K562 (cell line): ENCODE measurements at regions not wholly inside any gene's neighbourhood (a gene's known extent, or its start where the extent isn't known, plus 50 kb on each side); places are given as distances from the start of the nearest gene placed in this dataset.

Experiments
- ATAC-seq: fragments of 200-7000 bp; cut with Tn5 transposase; 3 replicates; pipeline ENCODE4 v1.9.1; 2020; ENCODE audit warnings: moderate library complexity
- BruUV-seq: library from RNA; stranded (reverse); fragments of 400-500 nt; replicated peaks from 2 replicates; lab custom pipeline; 2021; lab: Mats Ljungman, UMichigan
- CTCF ChIA-PET: fragments of 300-600 bp; formaldehyde crosslinking; extraction: SDS; loops from one replicate; lab custom pipeline; 2021; ENCODE audit warnings: low intra/inter-chr PET ratio; lab: Yijun Ruan, JAX
- POLR2A ChIA-PET: fragments of 300-600, 350-650 bp; sonication (Branson Sonifier 250); formaldehyde crosslinking; extraction: SDS; loops from one replicate; lab custom pipeline; 2021; ENCODE audit warnings: antibody characterized with exemption, inconsistent platforms; lab: Yijun Ruan, JAX
- DNase-seq, 4 experiments: peaks; one replicate each; pipeline versions ENCODE4 v3.0.0 to v3.0.0-alpha.2; 2011 to 2018; ENCODE audit warnings: low spot score in 3 of 4, mixed read lengths in 3 of 4; ENCODE audit errors: extremely low read depth in 1 of 4
- FAIRE-seq: peaks from 2 replicates; lab custom pipeline; 2011; peaks lifted over from hg19 to GRCh38; lab: Jason Lieb, UNC
- H2AFZ ChIP-seq: 2 replicates; pipeline ENCODE4 v1.6.0; 2011; ENCODE audit warnings: low read depth, low read length, control low read depth, inconsistent platforms
- H3K27ac ChIP-seq: fragments of 200-600 bp; 3 replicates; pipeline ENCODE4 v1.8.0; 2011; ENCODE audit warnings: low read depth, mild to moderate bottlenecking, control low read depth, inconsistent platforms, low read length, moderate library complexity, mixed read lengths; ENCODE audit errors: extremely low read depth
- H3K27me3 ChIP-seq, 2 experiments: fragments of 300-600 bp in 1 of 2; 2 replicates in 1 of 2; 3 replicates in 1 of 2; pipeline versions ENCODE4 v1.6.0 to v1.8.0; 2011; ENCODE audit warnings: inconsistent platforms in 2 of 2, low read length in 2 of 2, mild to moderate bottlenecking in 1 of 2, mixed read lengths in 1 of 2, moderate library complexity in 1 of 2; ENCODE audit not compliant: control insufficient read depth in 2 of 2, insufficient read depth in 2 of 2
- H3K36me3 ChIP-seq: fragments of 300-600 bp; 3 replicates; pipeline ENCODE4 v1.8.0; 2011; ENCODE audit warnings: mild to moderate bottlenecking, low read length, inconsistent platforms; ENCODE audit not compliant: control insufficient read depth, insufficient read depth
- H3K4me1 ChIP-seq, 2 experiments: fragments of 200-600 bp in 1 of 2; replicated peaks in 1 of 2; 2 replicates in 1 of 2; 3 replicates in 1 of 2; pipeline versions ENCODE4 v1.5.1 to v1.8.0; 2011; ENCODE audit warnings: inconsistent platforms in 2 of 2, low read length in 2 of 2, mild to moderate bottlenecking in 1 of 2, mixed read lengths in 1 of 2, moderate library complexity in 1 of 2; ENCODE audit not compliant: control insufficient read depth in 2 of 2, insufficient read depth in 2 of 2
- H3K4me2 ChIP-seq: 2 replicates; pipeline ENCODE4 v1.6.1; 2011; ENCODE audit warnings: low read length, control low read depth, inconsistent platforms, mixed read lengths; ENCODE audit not compliant: insufficient read depth
- H3K4me3 ChIP-seq: fragments of 200-600 bp; sonication (generic), shearing (Covaris generic); 2 replicates; pipeline ENCODE4 v1.5.1; 2016; ENCODE audit warnings: control low read depth, inconsistent platforms
- H3K79me2 ChIP-seq: fragments of 200-600 bp; 3 replicates; pipeline ENCODE4 v1.8.0; 2011; ENCODE audit warnings: low read length, inconsistent platforms; ENCODE audit not compliant: control insufficient read depth, insufficient read depth
- H3K9ac ChIP-seq, 2 experiments: 2 replicates each; pipeline versions ENCODE4 v1.6.0 to v1.6.1; 2011; ENCODE audit warnings: low read depth in 2 of 2, low read length in 2 of 2, control low read depth in 1 of 2, inconsistent platforms in 1 of 2, mild to moderate bottlenecking in 1 of 2, mixed read lengths in 1 of 2; ENCODE audit not compliant: insufficient read depth in 1 of 2
- H3K9me1 ChIP-seq: one replicate; pipeline ENCODE4 v1.6.0; 2011; ENCODE audit warnings: inconsistent platforms, mild to moderate bottlenecking, low read length, moderate library complexity; ENCODE audit not compliant: control insufficient read depth, insufficient read depth
- H3K9me3 ChIP-seq: replicated peaks from 2 replicates; pipeline ENCODE4 v1.5.1; 2011; ENCODE audit warnings: low read depth, low read length, inconsistent platforms; ENCODE audit not compliant: control insufficient read depth, insufficient read depth
- H4K20me1 ChIP-seq: replicated peaks from 2 replicates; pipeline ENCODE4 v1.6.1; 2011; ENCODE audit warnings: low read length, inconsistent platforms, mixed read lengths; ENCODE audit not compliant: control insufficient read depth, insufficient read depth
- BMI1 ChIP-seq: fragments of 150-350 bp; IDR thresholded peaks from 2 replicates; pipeline ENCODE4 v1.6.1; 2014; ENCODE audit warnings: low read length
- CBFA2T2 ChIP-seq: fragments of 450-650 bp; conservative IDR thresholded peaks from 2 replicates; pipeline ENCODE4 v1.6.1; 2017; ENCODE audit warnings: mild to moderate bottlenecking
- CTCFL ChIP-seq: IDR thresholded peaks from 2 replicates; pipeline ENCODE4 v1.6.1; 2011; ENCODE audit warnings: borderline replicate concordance, low read depth, mild to moderate bottlenecking, moderate library complexity, low read length; ENCODE audit not compliant: insufficient read depth, poor library complexity, severe bottlenecking
- EHMT2 ChIP-seq: fragments of 450-650 bp; IDR thresholded peaks from 2 replicates; pipeline ENCODE4 v1.6.1; 2018; ENCODE audit warnings: antibody characterized with exemption
- GTF2F1 ChIP-seq: IDR thresholded peaks from 2 replicates; pipeline ENCODE4 v1.6.1; 2011; ENCODE audit warnings: low read depth, low read length, improper control_type of control experiment
- HDAC1 ChIP-seq, 2 experiments: fragments of 450-650 bp; IDR thresholded peaks; 2 replicates each; pipeline ENCODE4 v1.6.1; 2016 to 2017; ENCODE audit warnings: inconsistent platforms in 1 of 2, mild to moderate bottlenecking in 1 of 2, moderate library complexity in 1 of 2
- HES1 ChIP-seq: fragments of 450-650 bp; IDR thresholded peaks from 2 replicates; pipeline ENCODE4 v1.6.1; 2016; ENCODE audit warnings: low read depth, mild to moderate bottlenecking, moderate library complexity
- HOMEZ ChIP-seq: fragments of 250-450 bp; sonication (Bioruptor Pico); IDR thresholded peaks from 2 replicates; pipeline ENCODE4 v1.4.0; 2020; ENCODE audit warnings: mild to moderate bottlenecking, moderate library complexity
- KDM4B ChIP-seq, 2 experiments: fragments of 450-650 bp in 1 of 2; sonication (generic) in 1 of 2; IDR thresholded peaks; 2 replicates each; pipeline ENCODE4 v1.6.1; 2016 to 2017; ENCODE audit warnings: borderline replicate concordance in 2 of 2, antibody characterized with exemption in 1 of 2, low read depth in 1 of 2, mild to moderate bottlenecking in 1 of 2
- MCM2 ChIP-seq: fragments of 450-650 bp; IDR thresholded peaks from 2 replicates; pipeline ENCODE4 v1.6.1; 2017; ENCODE audit warnings: low read depth, mild to moderate bottlenecking
- MTA1 ChIP-seq: fragments of 450-650 bp; IDR thresholded peaks from 2 replicates; pipeline ENCODE4 v1.6.1; 2017; ENCODE audit warnings: borderline replicate concordance
- MXI1 ChIP-seq: IDR thresholded peaks from 2 replicates; pipeline ENCODE4 v1.6.1; 2011; ENCODE audit warnings: low read depth, mild to moderate bottlenecking, improper control_type of control experiment, low read length
- PHTF2 ChIP-seq: fragments of 250-450 bp; sonication (Bioruptor Pico); IDR thresholded peaks from 2 replicates; pipeline ENCODE4 v1.5.0; 2021; ENCODE audit warnings: mild to moderate bottlenecking
- STAG1 ChIP-seq: sonication (generic); formaldehyde crosslinking; IDR thresholded peaks from 2 replicates; pipeline ENCODE4 v1.5.0; 2020; ENCODE audit warnings: missing genetic modification reagents, borderline replicate concordance
- ZFX ChIP-seq: sonication (generic); formaldehyde crosslinking; IDR thresholded peaks from 2 replicates; pipeline ENCODE4 v1.8.0; 2022; ENCODE audit warnings: mild to moderate bottlenecking, missing genetic modification reagents, moderate library complexity
- ZNF217 ChIP-seq: sonication (generic); formaldehyde crosslinking; IDR thresholded peaks from 2 replicates; pipeline ENCODE4 v1.8.0; 2022; ENCODE audit warnings: mild to moderate bottlenecking, missing genetic modification reagents
- WGBS: fragments of 100-300 bp; shearing (Covaris generic); methylation state at CpG from one replicate; pipeline ENCODE4 v1.1.6; 2016; ENCODE audit warnings: low coverage, mixed read lengths; ENCODE audit not compliant: insufficient coverage; ENCODE audit errors: missing lambda C conversion rate; 5-methylcytosine and 5-hydroxymethylcytosine counted together
- in situ Hi-C: fragments of 300-500 bp; cut with MboI; formaldehyde crosslinking; loops from 4 replicates; pipeline ENCODE4 v1.15.0; 2018; ENCODE audit warnings: inconsistent platforms, mixed read lengths
- intact Hi-C: fragments of 100-400 bp; cut with micrococcal nuclease; formaldehyde crosslinking; loops from 2 replicates; pipeline ENCODE4 v1.14.2; 2022

- Histone ChIP-seq H3K4me2 (no peak overlapping the region), H3K79me2 (no peaks in the 10 kb centered on the region), H3K9ac (no peak overlapping the region), H3K36me3 (no peaks in the 10 kb centered on the region), H2AFZ (no peak overlapping the region), H3K4me1 (no peaks in the 10 kb centered on the region), H4K20me1 (no peaks in the 10 kb centered on the region), H3K27ac (no peak overlapping the region), H3K27me3 (no peaks in the 10 kb centered on the region; a peak in 2 of 5 replicates), H3K4me3 (no peak overlapping the region), H3K9me1 (no peaks in the 10 kb centered on the region), H3K9me3 (no peaks in the 10 kb centered on the region)
- DNase-seq: no peak
- ChIA-PET POLR2A (no interaction called here), CTCF (no interaction called here)
- FAIRE-seq: no peak
- no peak for ATAC-seq
- no peak for TF ChIP-seq MTA1
- TF ChIP-seq BMI1: no peak
- no peak for TF ChIP-seq STAG1 (CRISPR knock-in tag)
- no peak for TF ChIP-seq HOMEZ
- no peak for TF ChIP-seq KDM4B (IDR thresholded peaks at IDR 0.05; ENCODE audit: borderline replicate concordance in 2 of 2, low read depth in 1 of 2)
- no peak for TF ChIP-seq PHTF2 (CRISPR knock-in tag)
- no peak for TF ChIP-seq EHMT2
- no peak for TF ChIP-seq MXI1
- no peak for TF ChIP-seq HDAC1 (IDR thresholded peaks at IDR 0.05)
- no peak for TF ChIP-seq MCM2
- TF ChIP-seq GTF2F1: no peak
- no peak for TF ChIP-seq ZFX (CRISPR knock-in tag)
- no peak for TF ChIP-seq ZNF217
- TF ChIP-seq HES1: no peak
- no peak for TF ChIP-seq CBFA2T2
- TF ChIP-seq CTCFL: no peak
- BruUV-seq: no TSS peak
- 0% methylated on average over 5 of the region's 6 CpGs for WGBS
- in situ Hi-C loops: no loop called here
- intact Hi-C loops: no loop called here
These were observed 1132.4 kb downstream of the BRD1 start for GRCh38 chr22:48695251-48695650.
